HG03095 (cell line): ENCODE measurements at regions not wholly inside any gene's neighbourhood (a gene's known extent, or its start where the extent isn't known, plus 50 kb on each side); places are given as distances from the start of the nearest gene placed in this dataset.
"Not testable (repeated sequence)": the region's sequence is repeated elsewhere in the genome, so short reads cannot be mapped to it uniquely, and the experiment has no call there.

ENCODE experiments used
- ATAC-seq: cut with Tn5 transposase; IDR thresholded peaks from one replicate; pipeline ENCODE4 v1.9.1; 2021; ENCODE audit warnings: moderate library complexity; ENCODE audit not compliant: unreplicated experiment

GRCh38 chr13:42396901-42397655 is 125.1 kb downstream of the AKAP11 start:
- no peak for ATAC-seq

GRCh38 chr13:42398533-42398932 is 126.6 kb downstream of the AKAP11 start:
- ATAC-seq = no peak

- no peak for ATAC-seq
Measured at GRCh38 chr13:42400188-42400833, 128.4 kb downstream of the AKAP11 start.

- no peak for ATAC-seq
Measured at GRCh38 chr13:42401376-42401775, 129.4 kb downstream of the AKAP11 start.

GRCh38 chr13:42405665-42406390 is 133.9 kb downstream of the AKAP11 start:
- peak; percentile 63 for ATAC-seq

GRCh38 chr13:42409075-42409474 is 137.1 kb downstream of the AKAP11 start:
- ATAC-seq = no peak

- no peak for ATAC-seq
Measured at GRCh38 chr13:42409551-42409950, 137.6 kb downstream of the AKAP11 start.

- peak; percentile 60 for ATAC-seq
Measured at GRCh38 chr13:42412812-42413483, 141.0 kb downstream of the AKAP11 start.

GRCh38 chr13:42413484-42413815 is 141.5 kb downstream of the AKAP11 start:
- no peak for ATAC-seq

- no peak for ATAC-seq
Measured at GRCh38 chr13:42417626-42418025, 145.7 kb downstream of the AKAP11 start.

GRCh38 chr13:42418184-42418583 is 146.2 kb downstream of the AKAP11 start:
- ATAC-seq = no peak

GRCh38 chr13:42420304-42420703 is 148.4 kb downstream of the AKAP11 start:
- peak; percentile 76 for ATAC-seq

- no peak for ATAC-seq
Measured at GRCh38 chr13:42422681-42423080, 150.7 kb downstream of the AKAP11 start.

GRCh38 chr13:42424182-42424581 is 149.8 kb upstream of the TNFSF11 start:
- no peak for ATAC-seq

- no peak for ATAC-seq
Measured at GRCh38 chr13:42445354-42445753, 128.6 kb upstream of the TNFSF11 start.

- ATAC-seq = not testable (repeated sequence)
Measured at GRCh38 chr13:42446597-42446996, 127.4 kb upstream of the TNFSF11 start.

- ATAC-seq = no peak
Measured at GRCh38 chr13:42453091-42453645, 120.8 kb upstream of the TNFSF11 start.

GRCh38 chr13:42454749-42455148 is 119.2 kb upstream of the TNFSF11 start:
- ATAC-seq = no peak

- ATAC-seq = no peak
Measured at GRCh38 chr13:42458193-42458592, 115.8 kb upstream of the TNFSF11 start.

- no peak for ATAC-seq
Measured at GRCh38 chr13:42466123-42466522, 107.8 kb upstream of the TNFSF11 start.

GRCh38 chr13:42466609-42467008 is 107.3 kb upstream of the TNFSF11 start:
- ATAC-seq = no peak
